ENCODE measurements at regions not wholly inside any gene's neighbourhood (a gene's known extent, or its start where the extent isn't known, plus 50 kb on each side); places are given as distances from the start of the nearest gene placed in this dataset.

GRCh38 chr4:178137732-178138471, 695.7 kb upstream of the AGA start:
- TF ChIP-seq CTCF (IDR thresholded peaks at IDR 0.05), result no peak
- TF ChIP-seq POLR2A (IDR thresholded peaks at IDR 0.05), result no peak
